GM23338 (cell line): ENCODE measurements at regions not wholly inside any gene's neighbourhood (a gene's known extent, or its start where the extent isn't known, plus 50 kb on each side); places are given as distances from the start of the nearest gene placed in this dataset.

Experiments
- CREB1 ChIP-seq: fragments of 250-450 bp; sonication (Bioruptor Pico); IDR thresholded peaks from 2 replicates; pipeline ENCODE4 v1.5.0; 2020; ENCODE audit warnings: low read depth, mild to moderate bottlenecking, moderate library complexity
- EZH2 ChIP-seq: fragments of 200-600 bp; sonication (generic); IDR thresholded peaks from one replicate; pipeline ENCODE4 v1.8.0; 2017; ENCODE audit warnings: antibody characterized with exemption, mild to moderate bottlenecking, low read depth; ENCODE audit not compliant: unreplicated experiment
- EZH2phosphoT487 ChIP-seq: fragments of 200-600 bp; sonication (generic); IDR thresholded peaks from one replicate; pipeline ENCODE4 v1.8.1; 2018; ENCODE audit warnings: antibody characterized with exemption; ENCODE audit not compliant: unreplicated experiment
- JUNB ChIP-seq: IDR thresholded peaks from one replicate; pipeline ENCODE4 v1.6.1; 2016; ENCODE audit warnings: antibody characterized with exemption; ENCODE audit not compliant: unreplicated experiment
- NANOG ChIP-seq: IDR thresholded peaks from 2 replicates; pipeline ENCODE4 v1.6.1; 2016; ENCODE audit warnings: antibody characterized with exemption, borderline replicate concordance
- POLR2AphosphoS5 ChIP-seq: IDR thresholded peaks from 2 replicates; pipeline ENCODE4 v1.6.1; 2016; ENCODE audit warnings: antibody characterized with exemption, low read depth
- STAT1 ChIP-seq: IDR thresholded peaks from one replicate; pipeline ENCODE4 v1.6.1; 2016; ENCODE audit warnings: antibody characterized with exemption; ENCODE audit not compliant: unreplicated experiment
- ZNF114 ChIP-seq: fragments of 250-450 bp; sonication (Bioruptor Pico); IDR thresholded peaks from 2 replicates; pipeline ENCODE4 v1.5.0; 2020; ENCODE audit warnings: mild to moderate bottlenecking, moderate library complexity
- ZNF331 ChIP-seq: fragments of 250-450 bp; sonication (Bioruptor Pico); IDR thresholded peaks from 2 replicates; pipeline ENCODE4 v1.5.0; 2020; ENCODE audit warnings: low read depth, mild to moderate bottlenecking, moderate library complexity
- TF ChIP-seq, protein P1 (sequence below), 2 experiments: fragments of 200-600 bp in 1 of 2; sonication (generic) in 1 of 2; conservative IDR thresholded peaks; 2 replicates each; pipeline versions ENCODE4 v1.5.1 to v1.6.1; 2016 to 2017; ENCODE audit warnings: antibody characterized with exemption in 2 of 2, low read depth in 2 of 2, mild to moderate bottlenecking in 2 of 2, moderate library complexity in 1 of 2
- TF ChIP-seq, protein P2 (sequence below): IDR thresholded peaks from one replicate; pipeline ENCODE4 v1.6.1; 2018; ENCODE audit warnings: antibody characterized with exemption; ENCODE audit not compliant: unreplicated experiment
- TF ChIP-seq, protein P3 (sequence below): IDR thresholded peaks from 2 replicates; pipeline ENCODE4 v1.6.1; 2016; ENCODE audit warnings: antibody characterized with exemption

DNA sequence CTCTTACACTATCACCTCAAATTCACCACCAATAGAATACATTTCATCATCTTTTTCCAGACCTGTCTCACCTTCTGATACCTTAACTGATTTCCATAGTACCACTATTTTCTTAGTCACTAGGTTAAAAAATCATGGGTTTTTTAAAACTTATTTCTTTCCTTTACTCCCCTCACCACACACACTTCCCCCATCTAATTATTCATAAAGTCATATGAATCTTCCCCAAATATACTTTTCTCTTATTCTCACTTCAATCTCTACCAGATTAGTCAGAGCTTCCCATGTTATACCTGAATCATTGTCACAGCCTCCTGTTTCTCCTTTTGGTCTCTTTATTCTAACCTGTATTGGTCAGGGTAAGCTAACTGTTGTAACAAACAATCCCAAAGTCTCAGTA is 696.3 kb downstream of the BCL11A start:
- TF ChIP-seq EZH2 (no peak), ZNF331 (CRISPR knock-in tag) (no peak), POLR2AphosphoS5 (no peak), EZH2phosphoT487 (no peak), NANOG (no peak), JUNB (no peak), CREB1 (no peak), ZNF114 (CRISPR knock-in tag) (no peak), STAT1 (no peak)
- TF ChIP-seq, protein P1, sequence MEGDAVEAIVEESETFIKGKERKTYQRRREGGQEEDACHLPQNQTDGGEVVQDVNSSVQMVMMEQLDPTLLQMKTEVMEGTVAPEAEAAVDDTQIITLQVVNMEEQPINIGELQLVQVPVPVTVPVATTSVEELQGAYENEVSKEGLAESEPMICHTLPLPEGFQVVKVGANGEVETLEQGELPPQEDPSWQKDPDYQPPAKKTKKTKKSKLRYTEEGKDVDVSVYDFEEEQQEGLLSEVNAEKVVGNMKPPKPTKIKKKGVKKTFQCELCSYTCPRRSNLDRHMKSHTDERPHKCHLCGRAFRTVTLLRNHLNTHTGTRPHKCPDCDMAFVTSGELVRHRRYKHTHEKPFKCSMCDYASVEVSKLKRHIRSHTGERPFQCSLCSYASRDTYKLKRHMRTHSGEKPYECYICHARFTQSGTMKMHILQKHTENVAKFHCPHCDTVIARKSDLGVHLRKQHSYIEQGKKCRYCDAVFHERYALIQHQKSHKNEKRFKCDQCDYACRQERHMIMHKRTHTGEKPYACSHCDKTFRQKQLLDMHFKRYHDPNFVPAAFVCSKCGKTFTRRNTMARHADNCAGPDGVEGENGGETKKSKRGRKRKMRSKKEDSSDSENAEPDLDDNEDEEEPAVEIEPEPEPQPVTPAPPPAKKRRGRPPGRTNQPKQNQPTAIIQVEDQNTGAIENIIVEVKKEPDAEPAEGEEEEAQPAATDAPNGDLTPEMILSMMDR (conservative IDR thresholded peaks at IDR 0.05; ENCODE audit: low read depth in 2 of 2) = no peak
- TF ChIP-seq, protein P2, sequence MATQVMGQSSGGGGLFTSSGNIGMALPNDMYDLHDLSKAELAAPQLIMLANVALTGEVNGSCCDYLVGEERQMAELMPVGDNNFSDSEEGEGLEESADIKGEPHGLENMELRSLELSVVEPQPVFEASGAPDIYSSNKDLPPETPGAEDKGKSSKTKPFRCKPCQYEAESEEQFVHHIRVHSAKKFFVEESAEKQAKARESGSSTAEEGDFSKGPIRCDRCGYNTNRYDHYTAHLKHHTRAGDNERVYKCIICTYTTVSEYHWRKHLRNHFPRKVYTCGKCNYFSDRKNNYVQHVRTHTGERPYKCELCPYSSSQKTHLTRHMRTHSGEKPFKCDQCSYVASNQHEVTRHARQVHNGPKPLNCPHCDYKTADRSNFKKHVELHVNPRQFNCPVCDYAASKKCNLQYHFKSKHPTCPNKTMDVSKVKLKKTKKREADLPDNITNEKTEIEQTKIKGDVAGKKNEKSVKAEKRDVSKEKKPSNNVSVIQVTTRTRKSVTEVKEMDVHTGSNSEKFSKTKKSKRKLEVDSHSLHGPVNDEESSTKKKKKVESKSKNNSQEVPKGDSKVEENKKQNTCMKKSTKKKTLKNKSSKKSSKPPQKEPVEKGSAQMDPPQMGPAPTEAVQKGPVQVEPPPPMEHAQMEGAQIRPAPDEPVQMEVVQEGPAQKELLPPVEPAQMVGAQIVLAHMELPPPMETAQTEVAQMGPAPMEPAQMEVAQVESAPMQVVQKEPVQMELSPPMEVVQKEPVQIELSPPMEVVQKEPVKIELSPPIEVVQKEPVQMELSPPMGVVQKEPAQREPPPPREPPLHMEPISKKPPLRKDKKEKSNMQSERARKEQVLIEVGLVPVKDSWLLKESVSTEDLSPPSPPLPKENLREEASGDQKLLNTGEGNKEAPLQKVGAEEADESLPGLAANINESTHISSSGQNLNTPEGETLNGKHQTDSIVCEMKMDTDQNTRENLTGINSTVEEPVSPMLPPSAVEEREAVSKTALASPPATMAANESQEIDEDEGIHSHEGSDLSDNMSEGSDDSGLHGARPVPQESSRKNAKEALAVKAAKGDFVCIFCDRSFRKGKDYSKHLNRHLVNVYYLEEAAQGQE = no peak
- TF ChIP-seq, protein P3, sequence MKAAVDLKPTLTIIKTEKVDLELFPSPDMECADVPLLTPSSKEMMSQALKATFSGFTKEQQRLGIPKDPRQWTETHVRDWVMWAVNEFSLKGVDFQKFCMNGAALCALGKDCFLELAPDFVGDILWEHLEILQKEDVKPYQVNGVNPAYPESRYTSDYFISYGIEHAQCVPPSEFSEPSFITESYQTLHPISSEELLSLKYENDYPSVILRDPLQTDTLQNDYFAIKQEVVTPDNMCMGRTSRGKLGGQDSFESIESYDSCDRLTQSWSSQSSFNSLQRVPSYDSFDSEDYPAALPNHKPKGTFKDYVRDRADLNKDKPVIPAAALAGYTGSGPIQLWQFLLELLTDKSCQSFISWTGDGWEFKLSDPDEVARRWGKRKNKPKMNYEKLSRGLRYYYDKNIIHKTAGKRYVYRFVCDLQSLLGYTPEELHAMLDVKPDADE = no peak
